PC-3 (cell line): ENCODE measurements at regions not wholly inside any gene's neighbourhood (a gene's known extent, or its start where the extent isn't known, plus 50 kb on each side); places are given as distances from the start of the nearest gene placed in this dataset.

Experiments
- ATAC-seq: fragments of 200-7000 bp; cut with Tn5 transposase; 2 replicates; pipeline ENCODE4 v1.9.1; 2020; ENCODE audit warnings: mild to moderate bottlenecking, moderate library complexity
- BruUV-seq: library from RNA; stranded (reverse); fragments of 400-500 nt; replicated peaks from 2 replicates; lab custom pipeline; 2021; lab: Mats Ljungman, UMichigan
- CTCF ChIA-PET: fragments of 300-600 bp; sonication (Branson Sonifier 250); formaldehyde crosslinking; loops from one replicate; lab custom pipeline; 2022; ENCODE audit warnings: antibody characterized with exemption; lab: Charles Lee
- POLR2A ChIA-PET: fragments of 300-600 bp; sonication (Branson Sonifier 250); formaldehyde crosslinking; loops from one replicate; lab custom pipeline; 2022; ENCODE audit warnings: antibody characterized with exemption; ENCODE audit not compliant: unreplicated experiment; lab: Charles Lee
- DNase-seq: peaks from one replicate; pipeline ENCODE4 v3.0.0-alpha.2; 2015
- H2AFZ ChIP-seq: fragments of 300-600 bp; sonication (generic); 2 replicates; pipeline ENCODE4 v1.6.0; 2016; ENCODE audit warnings: antibody characterized with exemption, low read length
- H3F3A ChIP-seq: fragments of 300-600 bp; sonication (generic); one replicate; pipeline ENCODE4 v1.6.0; 2017; ENCODE audit warnings: antibody characterized with exemption, low read length, control low read depth, mild to moderate bottlenecking; ENCODE audit not compliant: unreplicated experiment
- H3K27ac ChIP-seq: fragments of 300-600 bp; sonication (generic); 2 replicates; pipeline ENCODE4 v1.5.1; 2016; ENCODE audit warnings: mild to moderate bottlenecking, low read length
- H3K27me3 ChIP-seq: fragments of 300-600 bp; sonication (generic); 2 replicates; pipeline ENCODE4 v1.6.1; 2016; ENCODE audit warnings: low read length, mixed read lengths
- H3K36me3 ChIP-seq: fragments of 300-600 bp; sonication (generic); 2 replicates; pipeline ENCODE4 v1.6.1; 2016; ENCODE audit warnings: low read depth, mixed run types, low read length, mixed read lengths
- H3K4me1 ChIP-seq: fragments of 300-600 bp; sonication (generic); 2 replicates; pipeline ENCODE4 v1.5.1; 2016; ENCODE audit warnings: low read length; ENCODE audit not compliant: insufficient read depth
- H3K4me2 ChIP-seq: fragments of 300-600 bp; sonication (generic); 2 replicates; pipeline ENCODE4 v1.6.0; 2016; ENCODE audit warnings: low read length
- H3K4me3 ChIP-seq: fragments of 300-600 bp; sonication (generic); 2 replicates; pipeline ENCODE4 v1.5.1; 2016; ENCODE audit warnings: mild to moderate bottlenecking, low read length, mixed read lengths
- H3K79me2 ChIP-seq: fragments of 300-600 bp; sonication (generic); 2 replicates; pipeline ENCODE4 v1.6.1; 2017; ENCODE audit warnings: low read length, mixed read lengths
- H3K9ac ChIP-seq: fragments of 300-600 bp; sonication (generic); 2 replicates; pipeline ENCODE4 v1.6.0; 2016; ENCODE audit warnings: mild to moderate bottlenecking, low read length
- H3K9me2 ChIP-seq: fragments of 300-600 bp; sonication (generic); replicated peaks from 2 replicates; pipeline ENCODE4 v1.6.1; 2016; ENCODE audit warnings: mixed run types, low read length, mixed read lengths
- H3K9me3 ChIP-seq: fragments of 300-600 bp; sonication (generic); 2 replicates; pipeline ENCODE4 v1.6.1; 2016; ENCODE audit warnings: low read length, mixed read lengths
- H4K20me1 ChIP-seq: fragments of 300-600 bp; sonication (generic); 2 replicates; pipeline ENCODE4 v1.6.1; 2016; ENCODE audit warnings: low read length, mixed read lengths
- EZH2 ChIP-seq: fragments of 300-600 bp; sonication (generic); IDR thresholded peaks from one replicate; pipeline ENCODE4 v1.6.1; 2017; ENCODE audit warnings: antibody characterized with exemption, mild to moderate bottlenecking, low read length; ENCODE audit not compliant: unreplicated experiment
- EZH2phosphoT487 ChIP-seq: fragments of 300-600 bp; sonication (generic); IDR thresholded peaks from 2 replicates; pipeline ENCODE4 v1.6.1; 2018; ENCODE audit warnings: mild to moderate bottlenecking, antibody characterized with exemption, low read length, borderline replicate concordance
- intact Hi-C: fragments of 100-400 bp; cut with micrococcal nuclease; formaldehyde crosslinking; loops from 2 replicates; pipeline ENCODE4 v1.9.0; 2023
- TF ChIP-seq, protein P1 (sequence below): fragments of 300-600 bp; sonication (generic); conservative IDR thresholded peaks from 2 replicates; pipeline ENCODE4 v1.5.1; 2017; ENCODE audit warnings: antibody characterized with exemption, low read depth, mild to moderate bottlenecking, low read length

DNA sequence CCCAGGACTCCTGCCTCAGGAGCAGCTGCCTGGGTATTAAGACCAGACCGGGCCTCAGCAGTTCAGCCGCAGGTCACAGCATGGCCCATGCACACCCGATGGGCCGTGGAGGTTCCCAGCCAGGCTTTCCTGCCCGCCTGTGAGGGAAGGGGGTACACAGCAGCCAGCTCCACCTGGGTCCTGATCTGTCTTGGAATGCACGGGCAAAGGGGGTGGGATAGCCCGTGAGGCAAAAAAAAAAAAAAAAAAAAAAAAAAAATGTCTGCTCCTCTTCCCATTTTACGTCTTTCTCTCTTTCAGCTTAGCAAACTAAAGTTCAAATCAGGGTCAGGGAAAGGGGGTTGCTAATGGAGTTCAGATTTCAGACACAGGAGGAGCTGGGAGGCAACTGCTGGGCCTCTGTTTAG is 385.2 kb downstream of the TNS1 start:
- ChIA-PET POLR2A (no interaction called here), CTCF (no interaction called here)
- Histone ChIP-seq H3K9me2 (no peaks in the 10 kb centered on the region), H3K79me2 (no peaks in the 10 kb centered on the region), H2AFZ (no peak overlapping the region), H3K27me3 (peaks cover 57% of the 10 kb centered on the region), H3K9me3 (no peaks in the 10 kb centered on the region), H3K4me1 (no peaks in the 10 kb centered on the region), H3F3A (no peaks in the 10 kb centered on the region), H4K20me1 (no peaks in the 10 kb centered on the region), H3K4me2 (no peak overlapping the region), H3K4me3 (no peak overlapping the region), H3K9ac (no peak overlapping the region), H3K36me3 (no peaks in the 10 kb centered on the region), H3K27ac (no peak overlapping the region)
- no peak for ATAC-seq
- no peak for DNase-seq
- intact Hi-C loops = no loop called here
- BruUV-seq = no TSS peak
- TF ChIP-seq EZH2 (no peak), EZH2phosphoT487 (no peak)
- TF ChIP-seq, protein P1, sequence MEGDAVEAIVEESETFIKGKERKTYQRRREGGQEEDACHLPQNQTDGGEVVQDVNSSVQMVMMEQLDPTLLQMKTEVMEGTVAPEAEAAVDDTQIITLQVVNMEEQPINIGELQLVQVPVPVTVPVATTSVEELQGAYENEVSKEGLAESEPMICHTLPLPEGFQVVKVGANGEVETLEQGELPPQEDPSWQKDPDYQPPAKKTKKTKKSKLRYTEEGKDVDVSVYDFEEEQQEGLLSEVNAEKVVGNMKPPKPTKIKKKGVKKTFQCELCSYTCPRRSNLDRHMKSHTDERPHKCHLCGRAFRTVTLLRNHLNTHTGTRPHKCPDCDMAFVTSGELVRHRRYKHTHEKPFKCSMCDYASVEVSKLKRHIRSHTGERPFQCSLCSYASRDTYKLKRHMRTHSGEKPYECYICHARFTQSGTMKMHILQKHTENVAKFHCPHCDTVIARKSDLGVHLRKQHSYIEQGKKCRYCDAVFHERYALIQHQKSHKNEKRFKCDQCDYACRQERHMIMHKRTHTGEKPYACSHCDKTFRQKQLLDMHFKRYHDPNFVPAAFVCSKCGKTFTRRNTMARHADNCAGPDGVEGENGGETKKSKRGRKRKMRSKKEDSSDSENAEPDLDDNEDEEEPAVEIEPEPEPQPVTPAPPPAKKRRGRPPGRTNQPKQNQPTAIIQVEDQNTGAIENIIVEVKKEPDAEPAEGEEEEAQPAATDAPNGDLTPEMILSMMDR = no peak

DNA sequence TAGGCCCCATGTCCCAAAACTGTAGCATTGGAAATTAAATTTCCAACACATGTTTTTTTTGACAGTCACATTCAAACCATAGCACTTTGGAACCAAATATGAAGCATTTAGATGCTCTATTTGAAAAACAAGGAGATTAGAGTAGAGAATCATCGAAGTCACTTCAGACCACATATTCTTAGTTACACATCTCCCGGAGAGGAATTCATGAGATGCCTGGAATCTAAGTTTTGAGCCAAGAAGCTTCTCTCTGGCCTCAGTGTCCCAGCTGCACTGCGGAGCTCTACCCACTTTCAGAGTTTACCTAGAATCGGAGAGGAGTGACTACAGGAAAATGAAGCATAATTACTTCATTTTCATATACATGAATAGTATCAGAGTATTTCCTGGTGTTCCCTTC is 385.9 kb downstream of the TNS1 start:
- H3F3A ChIP-seq = no peaks in the 10 kb centered on the region
- H3K9ac ChIP-seq = no peak overlapping the region
- POLR2A ChIA-PET = no interaction called here
- H3K4me2 ChIP-seq = no peak overlapping the region
- no peaks in the 10 kb centered on the region for H4K20me1 ChIP-seq
- no peaks in the 10 kb centered on the region for H3K9me2 ChIP-seq
- no TSS peak for BruUV-seq
- H3K9me3 ChIP-seq = no peaks in the 10 kb centered on the region
- H3K36me3 ChIP-seq = no peaks in the 10 kb centered on the region
- CTCF ChIA-PET = no interaction called here
- H3K27me3 ChIP-seq = peaks cover 50% of the 10 kb centered on the region
- no peak overlapping the region for H2AFZ ChIP-seq
- TF ChIP-seq EZH2 = no peak
- TF ChIP-seq, protein P1 = no peak
- no peak for TF ChIP-seq EZH2phosphoT487
- ATAC-seq (no peak), DNase-seq (no peak)
- no peak overlapping the region for H3K27ac ChIP-seq
- H3K4me1 ChIP-seq = no peaks in the 10 kb centered on the region
- intact Hi-C loops = no loop called here
- H3K79me2 ChIP-seq = no peaks in the 10 kb centered on the region
- H3K4me3 ChIP-seq = no peak overlapping the region

DNA sequence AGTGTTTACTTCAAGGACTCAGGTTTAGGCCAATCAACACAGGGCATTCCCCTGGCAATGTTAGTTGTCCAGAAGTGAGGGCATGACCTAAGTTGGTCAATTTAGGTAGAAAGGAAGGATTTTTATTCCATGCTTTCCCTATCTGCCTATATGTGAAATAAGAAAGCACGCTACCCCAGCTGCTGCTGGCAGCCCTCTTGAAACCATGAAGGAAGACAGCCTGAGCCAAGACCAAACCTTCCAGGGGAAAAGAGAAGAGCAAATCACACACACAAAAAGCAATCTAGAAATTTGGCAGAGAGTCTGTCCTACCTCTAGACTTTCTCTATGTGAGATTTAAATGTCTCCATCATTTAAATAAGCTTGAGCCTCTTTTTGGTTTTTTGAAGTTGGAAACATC is 387.6 kb downstream of the TNS1 start:
- Histone ChIP-seq H3K27me3 (peaks cover 32% of the 10 kb centered on the region), H3K4me2 (no peak overlapping the region), H3K27ac (no peak overlapping the region), H3K9ac (no peak overlapping the region), H3K9me2 (no peaks in the 10 kb centered on the region), H3K36me3 (no peaks in the 10 kb centered on the region), H3K9me3 (no peaks in the 10 kb centered on the region), H3K79me2 (no peaks in the 10 kb centered on the region), H3F3A (no peaks in the 10 kb centered on the region), H3K4me1 (no peaks in the 10 kb centered on the region), H2AFZ (no peak overlapping the region), H4K20me1 (no peaks in the 10 kb centered on the region), H3K4me3 (no peak overlapping the region)
- TF ChIP-seq, protein P1 = no peak
- no peak for TF ChIP-seq EZH2
- no peak for TF ChIP-seq EZH2phosphoT487
- DNase-seq = no peak
- CTCF ChIA-PET = no interaction called here
- BruUV-seq = no TSS peak
- ATAC-seq = no peak
- POLR2A ChIA-PET = no interaction called here
- intact Hi-C loops = no loop called here
